ENCODE measurements at regions not wholly inside any gene's neighbourhood (a gene's known extent, or its start where the extent isn't known, plus 50 kb on each side); places are given as distances from the start of the nearest gene placed in this dataset.

- no peak for TF ChIP-seq ZNF274 (IDR thresholded peaks at IDR 0.05; ENCODE audit: low read depth, low read length)
- no peak overlapping the region for H3K4me3 ChIP-seq (ENCODE audit: low read length)
Measured at GRCh38 chr1:98367426-98367825, 294.1 kb upstream of the SNX7 start.

- no peak for TF ChIP-seq ZNF274 (IDR thresholded peaks at IDR 0.05; ENCODE audit: low read depth, low read length)
- H3K4me3 ChIP-seq (ENCODE audit: low read length), result no peak overlapping the region
Measured at GRCh38 chr1:98366343-98366742, 295.2 kb upstream of the SNX7 start.

DNA sequence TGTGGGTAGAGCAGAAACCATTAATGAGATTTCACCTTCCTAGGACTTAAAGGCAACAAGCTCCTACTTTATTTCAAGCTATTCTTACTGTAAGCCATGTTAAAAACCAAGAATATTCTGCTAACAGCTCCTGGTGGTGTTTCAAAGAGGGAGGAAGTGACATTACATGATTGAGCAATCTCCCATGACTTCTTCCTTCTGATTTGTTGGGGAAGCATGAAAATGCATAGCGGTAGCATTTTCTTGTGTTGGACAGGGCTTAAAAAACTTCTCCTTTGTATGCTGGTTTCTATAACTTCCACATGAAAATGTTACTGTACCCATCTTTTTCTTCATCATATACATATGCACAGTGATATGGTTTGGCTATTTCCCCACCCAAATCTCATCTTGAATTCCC, 297.0 kb upstream of the SNX7 start:
- no peak overlapping the region for H3K4me3 ChIP-seq (ENCODE audit: low read length)
- TF ChIP-seq ZNF274 (IDR thresholded peaks at IDR 0.05; ENCODE audit: low read depth, low read length), result no peak

GRCh38 chr1:98360864-98361263, 300.7 kb upstream of the SNX7 start:
- no peak for TF ChIP-seq ZNF274 (IDR thresholded peaks at IDR 0.05; ENCODE audit: low read depth, low read length)
- no peak overlapping the region for H3K4me3 ChIP-seq (ENCODE audit: low read length)

DNA sequence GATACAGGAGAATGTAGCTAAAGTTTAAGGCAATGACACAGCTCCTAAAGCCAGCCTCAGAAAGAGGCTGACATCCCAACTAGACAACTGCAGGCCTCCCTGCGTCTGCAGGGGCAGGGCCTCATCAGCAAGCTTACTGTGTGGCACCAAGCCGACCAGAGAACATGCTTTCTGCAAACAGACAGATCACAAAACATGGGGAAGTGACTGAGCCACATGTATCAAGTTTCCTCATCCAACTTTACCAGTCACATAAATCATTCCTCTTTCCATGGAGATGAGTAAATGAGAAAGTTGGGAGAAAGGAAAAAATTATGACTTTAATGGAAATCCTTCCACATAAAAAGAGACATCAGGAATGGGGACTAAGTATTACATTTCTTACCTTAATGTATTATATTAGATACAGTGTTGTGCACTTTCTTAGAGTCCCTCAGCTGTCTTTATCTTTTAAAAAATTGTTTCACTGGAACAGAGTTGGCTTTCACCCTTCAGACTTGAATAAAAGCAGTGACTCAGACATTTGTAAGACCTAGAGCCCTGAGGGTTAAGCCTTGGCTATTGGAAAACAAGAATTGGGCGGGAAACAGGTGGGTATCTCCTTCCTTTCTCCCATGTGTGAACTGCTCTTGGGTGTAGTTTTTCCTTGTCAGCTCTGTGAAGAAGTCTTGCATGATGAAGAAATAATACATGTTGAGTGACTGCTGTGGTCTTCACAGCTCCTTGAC, 305.7 kb upstream of the SNX7 start:
- no peak for TF ChIP-seq ZNF274 (IDR thresholded peaks at IDR 0.05; ENCODE audit: low read depth, low read length)
- H3K4me3 ChIP-seq (ENCODE audit: low read length), result no peak overlapping the region

- no peak for TF ChIP-seq ZNF274 (IDR thresholded peaks at IDR 0.05; ENCODE audit: low read depth, low read length)
- H3K4me3 ChIP-seq (ENCODE audit: low read length), result no peak overlapping the region
Measured at GRCh38 chr1:98352378-98352777, 309.1 kb upstream of the SNX7 start.

- H3K4me3 ChIP-seq (ENCODE audit: low read length), result no peak overlapping the region
- no peak for TF ChIP-seq ZNF274 (IDR thresholded peaks at IDR 0.05; ENCODE audit: low read depth, low read length)
Measured at GRCh38 chr1:98351561-98351960, 310.0 kb upstream of the SNX7 start.

DNA sequence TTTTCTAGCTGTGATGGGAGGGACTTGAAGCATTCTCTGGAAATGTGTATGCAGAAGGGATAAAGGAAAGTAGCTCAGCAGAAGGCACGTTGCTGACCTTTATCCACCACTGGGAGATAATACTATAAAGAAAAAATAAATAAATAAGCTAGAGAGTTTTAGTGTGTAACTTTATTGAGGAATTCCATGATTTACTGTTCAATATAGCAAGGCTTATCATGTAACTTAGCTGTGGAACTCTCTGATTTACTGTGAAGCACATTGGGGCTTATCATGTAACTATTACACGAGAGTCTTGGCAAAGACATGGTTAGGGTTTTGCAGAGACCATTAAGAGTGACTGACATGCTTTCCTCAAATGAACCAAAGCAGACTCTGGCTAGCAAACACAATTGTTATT, 316.1 kb upstream of the SNX7 start:
- TF ChIP-seq ZNF274 (IDR thresholded peaks at IDR 0.05; ENCODE audit: low read depth, low read length), result no peak
- no peak overlapping the region for H3K4me3 ChIP-seq (ENCODE audit: low read length)

DNA sequence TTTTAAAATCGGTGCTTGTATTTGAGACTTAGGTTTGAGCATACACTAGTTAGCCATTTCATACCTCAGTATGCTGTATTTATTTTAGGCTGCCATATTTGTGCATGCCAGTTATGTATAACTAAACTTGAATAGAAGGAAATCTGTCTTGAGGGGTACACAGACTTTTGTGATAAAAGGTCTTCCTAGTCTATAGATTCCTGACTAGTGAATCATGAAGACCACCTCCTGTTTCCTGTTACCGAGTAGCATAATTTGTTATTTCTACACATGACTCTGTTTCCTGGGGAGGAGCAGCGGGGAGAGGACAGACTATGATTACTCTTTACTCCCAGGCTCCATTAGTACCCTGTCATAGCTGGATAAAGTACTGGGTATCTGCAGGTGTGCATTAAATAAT, 316.8 kb upstream of the SNX7 start:
- TF ChIP-seq ZNF274 (IDR thresholded peaks at IDR 0.05; ENCODE audit: low read depth, low read length), result no peak
- H3K4me3 ChIP-seq (ENCODE audit: low read length), result no peak overlapping the region

GRCh38 chr1:98342566-98342965, 319.0 kb upstream of the SNX7 start:
- H3K4me3 ChIP-seq (ENCODE audit: low read length), result no peak overlapping the region
- TF ChIP-seq ZNF274 (IDR thresholded peaks at IDR 0.05; ENCODE audit: low read depth, low read length), result no peak

- TF ChIP-seq ZNF274 (IDR thresholded peaks at IDR 0.05; ENCODE audit: low read depth, low read length), result no peak
- no peak overlapping the region for H3K4me3 ChIP-seq (ENCODE audit: low read length)
Measured at GRCh38 chr1:98340511-98340910, 321.0 kb upstream of the SNX7 start.

- no peak overlapping the region for H3K4me3 ChIP-seq (ENCODE audit: low read length)
- no peak for TF ChIP-seq ZNF274 (IDR thresholded peaks at IDR 0.05; ENCODE audit: low read depth, low read length)
Measured at GRCh38 chr1:98336472-98337083, 324.9 kb upstream of the SNX7 start.

DNA sequence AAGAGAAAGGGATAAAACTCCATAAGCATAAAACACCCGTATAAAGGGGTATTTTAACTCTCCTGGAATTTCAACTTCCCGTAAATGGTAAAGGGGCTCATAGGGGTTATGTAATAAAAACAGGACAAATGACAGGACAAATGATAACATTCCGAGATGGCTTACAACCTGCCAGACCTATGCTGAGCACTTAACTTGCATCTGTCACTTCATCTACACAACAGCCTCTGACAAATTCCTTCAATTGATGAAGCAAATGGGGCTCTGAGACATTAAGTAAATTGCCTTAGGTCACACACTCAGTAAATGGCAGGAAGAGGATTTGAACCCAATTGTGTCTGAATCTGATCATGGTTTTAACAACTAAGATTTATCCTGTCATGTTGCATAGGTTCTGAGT, 327.6 kb upstream of the SNX7 start:
- TF ChIP-seq ZNF274 (IDR thresholded peaks at IDR 0.05; ENCODE audit: low read depth, low read length), result no peak
- no peak overlapping the region for H3K4me3 ChIP-seq (ENCODE audit: low read length)

DNA sequence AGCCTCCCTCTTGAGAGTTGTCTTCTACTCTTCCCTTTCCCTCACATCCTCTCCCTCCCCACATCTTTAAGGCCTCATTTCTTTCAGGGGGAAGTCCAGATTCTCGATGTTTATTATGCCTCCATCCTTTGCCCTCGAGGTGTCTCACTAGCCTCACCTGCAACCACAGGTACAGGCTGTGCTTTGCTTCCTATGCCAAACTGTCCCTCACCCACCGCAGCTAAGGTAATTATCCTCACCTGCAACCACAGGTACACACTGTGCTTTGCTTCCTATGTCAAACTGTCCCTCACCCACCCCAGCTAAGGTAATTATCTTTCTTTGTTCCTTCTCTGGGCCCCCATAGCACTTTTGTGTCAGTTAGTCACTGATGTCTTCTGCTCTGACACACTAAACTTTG, 328.1 kb upstream of the SNX7 start:
- no peak for TF ChIP-seq ZNF274 (IDR thresholded peaks at IDR 0.05; ENCODE audit: low read depth, low read length)
- H3K4me3 ChIP-seq (ENCODE audit: low read length), result no peak overlapping the region

DNA sequence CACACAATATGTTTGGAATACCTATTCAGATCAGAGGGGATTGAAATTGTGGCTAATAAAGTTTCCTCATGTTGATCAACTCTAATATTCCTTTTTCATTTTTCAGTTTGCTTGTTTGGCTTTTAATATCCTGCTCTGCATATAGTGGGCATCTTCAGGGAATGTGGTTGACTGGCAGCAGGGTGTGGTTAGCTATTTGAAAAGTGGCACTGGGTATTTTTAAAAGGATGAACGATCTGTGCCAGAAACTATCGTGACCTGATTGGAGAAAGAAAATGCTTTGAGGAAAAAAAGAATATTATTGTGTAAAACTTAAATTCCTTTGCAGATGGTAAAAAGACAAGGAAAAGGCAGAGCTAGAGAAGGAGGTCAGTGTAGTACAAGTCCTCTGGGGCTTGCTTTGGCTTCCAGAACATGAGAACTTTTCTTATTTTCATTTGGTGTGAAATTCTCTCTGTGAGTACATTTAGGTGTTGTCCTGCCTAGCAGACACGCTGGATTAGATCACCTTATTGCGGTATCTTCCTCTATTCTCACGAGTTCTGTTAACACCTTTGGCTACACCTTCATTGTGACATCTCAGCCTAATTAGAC, 329.7 kb upstream of the SNX7 start:
- H3K4me3 ChIP-seq (ENCODE audit: low read length), result no peak overlapping the region
- TF ChIP-seq ZNF274 (IDR thresholded peaks at IDR 0.05; ENCODE audit: low read depth, low read length), result no peak
